ENCODE measurements at regions not wholly inside any gene's neighbourhood (a gene's known extent, or its start where the extent isn't known, plus 50 kb on each side); places are given as distances from the start of the nearest gene placed in this dataset.

DNA sequence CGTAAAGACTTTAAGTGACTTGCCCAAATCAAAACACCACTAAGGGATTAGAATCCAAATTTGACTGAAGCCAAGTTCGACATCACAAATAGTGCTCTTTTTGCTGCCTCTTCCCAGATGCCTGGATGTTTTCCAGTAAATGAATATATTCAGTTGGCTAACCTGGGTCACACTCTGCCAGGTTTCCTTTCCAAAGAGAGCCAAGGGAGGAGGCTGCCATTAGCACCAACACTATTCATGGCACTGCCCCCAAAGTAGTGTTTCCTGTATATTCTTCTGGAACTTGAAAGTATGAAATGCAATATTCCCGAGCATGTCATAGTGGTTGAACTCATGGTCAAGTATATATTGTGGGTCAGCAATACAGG, 219.3 kb upstream of the UBASH3B start:
- no peak overlapping the region for H3K4me3 ChIP-seq (ENCODE audit: control insufficient read depth, low read depth, low read length)
- no peak for DNase-seq (ENCODE audit: low read depth)
- TF ChIP-seq, protein P1, sequence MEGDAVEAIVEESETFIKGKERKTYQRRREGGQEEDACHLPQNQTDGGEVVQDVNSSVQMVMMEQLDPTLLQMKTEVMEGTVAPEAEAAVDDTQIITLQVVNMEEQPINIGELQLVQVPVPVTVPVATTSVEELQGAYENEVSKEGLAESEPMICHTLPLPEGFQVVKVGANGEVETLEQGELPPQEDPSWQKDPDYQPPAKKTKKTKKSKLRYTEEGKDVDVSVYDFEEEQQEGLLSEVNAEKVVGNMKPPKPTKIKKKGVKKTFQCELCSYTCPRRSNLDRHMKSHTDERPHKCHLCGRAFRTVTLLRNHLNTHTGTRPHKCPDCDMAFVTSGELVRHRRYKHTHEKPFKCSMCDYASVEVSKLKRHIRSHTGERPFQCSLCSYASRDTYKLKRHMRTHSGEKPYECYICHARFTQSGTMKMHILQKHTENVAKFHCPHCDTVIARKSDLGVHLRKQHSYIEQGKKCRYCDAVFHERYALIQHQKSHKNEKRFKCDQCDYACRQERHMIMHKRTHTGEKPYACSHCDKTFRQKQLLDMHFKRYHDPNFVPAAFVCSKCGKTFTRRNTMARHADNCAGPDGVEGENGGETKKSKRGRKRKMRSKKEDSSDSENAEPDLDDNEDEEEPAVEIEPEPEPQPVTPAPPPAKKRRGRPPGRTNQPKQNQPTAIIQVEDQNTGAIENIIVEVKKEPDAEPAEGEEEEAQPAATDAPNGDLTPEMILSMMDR (conservative IDR thresholded peaks at IDR 0.05; ENCODE audit: control insufficient read depth, insufficient read depth, low read depth, low read length), result no peak

DNA sequence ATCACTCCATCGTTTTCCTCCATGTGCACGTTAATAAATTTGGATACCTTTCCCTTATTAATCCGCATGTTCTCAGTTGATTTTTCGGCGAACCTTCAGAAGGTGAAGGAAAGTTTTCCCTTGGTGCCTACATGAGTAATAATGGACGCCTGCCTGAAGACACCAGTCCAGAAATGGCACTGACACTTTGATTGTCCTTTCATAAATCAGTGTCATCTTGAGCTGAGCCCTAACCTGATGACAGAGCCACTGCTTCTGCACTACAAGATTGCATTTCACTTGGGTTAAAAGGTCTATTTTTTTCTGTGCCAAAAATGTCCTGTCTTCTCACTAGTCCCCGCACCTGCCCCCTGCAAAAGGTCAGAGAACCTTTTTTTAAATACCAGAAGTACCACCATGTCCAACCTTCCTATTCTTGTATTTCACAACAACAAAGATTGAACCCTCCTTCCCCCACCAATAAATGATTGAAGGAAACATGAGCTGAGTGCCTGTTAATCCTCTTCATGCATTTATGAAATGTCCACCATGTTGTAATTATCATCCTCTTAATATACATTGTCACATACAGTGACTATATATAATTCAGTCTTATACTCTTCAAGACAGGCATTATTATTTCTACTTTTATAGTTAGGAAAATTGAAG, 219.9 kb upstream of the UBASH3B start:
- TF ChIP-seq, protein P1 (conservative IDR thresholded peaks at IDR 0.05; ENCODE audit: control insufficient read depth, insufficient read depth, low read depth, low read length), result no peak
- H3K4me3 ChIP-seq (ENCODE audit: control insufficient read depth, low read depth, low read length), result no peak overlapping the region
- no peak for DNase-seq (ENCODE audit: low read depth)

DNA sequence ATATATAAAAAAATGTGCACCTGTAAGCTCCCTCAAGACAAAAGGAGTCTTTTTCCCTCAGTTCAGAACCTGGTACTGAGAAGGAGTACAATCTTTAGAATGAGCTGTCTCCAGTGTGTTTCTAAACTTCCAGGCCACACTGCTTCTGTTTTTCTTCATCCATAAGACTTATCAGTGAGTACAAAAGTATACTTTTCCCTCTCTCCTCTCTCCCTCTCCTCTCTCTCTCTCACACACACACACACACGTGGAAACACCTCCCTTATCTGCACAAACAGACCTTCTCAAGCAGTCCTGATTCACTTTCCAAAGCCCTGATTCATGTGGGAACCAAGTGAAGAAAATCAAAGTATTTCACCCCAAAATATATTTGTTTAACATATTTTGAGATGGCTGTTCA, 220.7 kb upstream of the UBASH3B start:
- no peak for DNase-seq (ENCODE audit: low read depth)
- no peak overlapping the region for H3K4me3 ChIP-seq (ENCODE audit: control insufficient read depth, low read depth, low read length)
- TF ChIP-seq, protein P1 (conservative IDR thresholded peaks at IDR 0.05; ENCODE audit: control insufficient read depth, insufficient read depth, low read depth, low read length), result no peak

DNA sequence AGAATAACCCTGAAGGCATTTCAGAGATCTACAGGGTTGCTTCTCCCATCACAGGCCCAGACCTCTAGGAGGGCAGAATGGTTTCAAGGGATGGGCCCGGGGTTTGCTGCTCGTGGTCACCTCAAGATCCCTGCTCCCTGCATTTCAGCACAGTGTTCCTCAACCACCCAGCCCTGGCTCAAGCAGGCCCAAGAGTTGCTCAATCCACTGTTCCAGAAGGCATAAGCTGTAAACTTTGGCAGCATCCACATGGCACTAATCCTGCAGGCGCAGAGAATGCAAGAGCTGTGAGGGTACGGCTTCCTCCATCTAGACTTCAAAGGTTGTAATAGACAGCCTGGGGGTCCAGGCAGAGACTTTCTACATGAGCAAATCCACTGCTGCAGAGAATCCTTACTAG, 225.0 kb upstream of the UBASH3B start:
- TF ChIP-seq, protein P1 (conservative IDR thresholded peaks at IDR 0.05; ENCODE audit: control insufficient read depth, insufficient read depth, low read depth, low read length), result no peak
- H3K4me3 ChIP-seq (ENCODE audit: control insufficient read depth, low read depth, low read length), result no peak overlapping the region
- DNase-seq (ENCODE audit: low read depth), result no peak

DNA sequence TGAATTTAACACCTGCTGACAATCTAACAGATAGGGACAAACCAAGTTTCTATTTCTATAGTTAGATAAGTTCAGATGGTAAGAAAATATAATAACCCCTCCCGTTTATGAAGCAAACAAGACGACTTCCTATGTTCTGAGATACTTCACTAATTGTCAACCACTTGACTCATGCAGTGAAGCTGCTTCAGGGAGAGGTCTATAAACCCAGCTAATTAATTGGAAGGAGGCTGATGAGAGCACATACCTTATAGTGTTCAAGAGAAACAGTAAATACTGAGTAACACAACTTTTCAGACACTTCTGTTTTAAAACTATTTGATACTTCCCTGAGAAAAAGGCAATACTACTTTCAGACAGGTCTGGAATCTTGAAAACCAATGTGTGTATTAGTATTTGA, 229.4 kb upstream of the UBASH3B start:
- no peak for DNase-seq (ENCODE audit: low read depth)
- no peak overlapping the region for H3K4me3 ChIP-seq (ENCODE audit: control insufficient read depth, low read depth, low read length)
- TF ChIP-seq, protein P1 (conservative IDR thresholded peaks at IDR 0.05; ENCODE audit: control insufficient read depth, insufficient read depth, low read depth, low read length), result no peak

DNA sequence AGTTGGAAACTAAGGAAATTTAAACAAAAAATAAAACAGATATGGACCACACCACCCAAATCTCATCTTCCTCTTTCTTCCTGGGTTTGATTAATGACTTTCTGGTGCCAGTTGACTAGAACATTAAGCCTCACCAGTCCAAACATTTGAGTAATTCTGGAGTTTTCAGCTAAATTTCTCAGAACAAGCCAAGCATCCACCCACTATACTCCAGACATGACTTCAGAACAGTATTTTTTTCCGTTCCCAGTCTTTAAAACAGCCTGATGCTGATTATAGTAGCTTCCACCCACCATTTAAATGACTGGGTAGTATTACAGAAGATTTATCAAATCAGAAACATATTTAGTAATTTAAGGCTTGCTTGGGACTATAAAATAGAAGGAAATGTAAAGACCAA, 230.9 kb upstream of the UBASH3B start:
- TF ChIP-seq, protein P1 (conservative IDR thresholded peaks at IDR 0.05; ENCODE audit: control insufficient read depth, insufficient read depth, low read depth, low read length), result no peak
- H3K4me3 ChIP-seq (ENCODE audit: control insufficient read depth, low read depth, low read length), result no peak overlapping the region
- no peak for DNase-seq (ENCODE audit: low read depth)

DNA sequence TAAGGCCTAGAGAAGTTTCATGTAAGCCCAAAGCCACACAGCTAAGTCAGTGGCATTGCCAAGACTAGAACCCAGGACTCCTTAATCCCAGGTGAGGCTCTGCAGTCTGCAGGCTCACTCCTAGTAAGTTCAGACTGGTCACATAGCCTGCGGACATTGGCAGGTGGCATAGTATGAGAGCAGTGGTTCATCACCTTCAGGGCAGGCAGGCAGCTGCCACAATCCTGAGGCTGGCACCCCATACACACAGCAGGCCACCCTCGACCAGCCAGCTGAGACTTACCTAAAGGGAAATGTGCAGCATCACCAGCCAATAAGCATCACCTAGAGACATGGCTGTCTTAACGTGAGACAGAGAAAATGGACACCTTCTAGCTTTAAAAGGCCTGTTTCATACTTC, 231.6 kb upstream of the UBASH3B start:
- no peak overlapping the region for H3K4me3 ChIP-seq (ENCODE audit: control insufficient read depth, low read depth, low read length)
- TF ChIP-seq, protein P1 (conservative IDR thresholded peaks at IDR 0.05; ENCODE audit: control insufficient read depth, insufficient read depth, low read depth, low read length), result no peak
- DNase-seq (ENCODE audit: low read depth), result no peak

All from fibroblast of mammary gland (primary cell).